HEK293 (cell line): ENCODE measurements at regions not wholly inside any gene's neighbourhood (a gene's known extent, or its start where the extent isn't known, plus 50 kb on each side); places are given as distances from the start of the nearest gene placed in this dataset.

Experiments used
- CTCF ChIA-PET: fragments of 350-600 bp; formaldehyde crosslinking; extraction: SDS; loops from one replicate; lab custom pipeline; 2021; ENCODE audit warnings: antibody characterized with exemption; lab: Yijun Ruan, JAX
- POLR2A ChIA-PET: fragments of 300-600 bp; formaldehyde crosslinking; extraction: SDS; loops from one replicate; lab custom pipeline; 2020; ENCODE audit warnings: antibody characterized with exemption, inconsistent platforms; lab: Yijun Ruan, JAX
- H3K27ac ChIP-seq: fragments of 200-500 bp; sonication (Bioruptor generic); 2 replicates; pipeline ENCODE4 v1.5.1; 2014; ENCODE audit warnings: low read depth, low read length, control low read depth, inconsistent platforms; ENCODE audit errors: extremely low read depth
- H3K36me3 ChIP-seq, 2 experiments: fragments of 200-500 bp in 1 of 2; sonication (Bioruptor generic) in 1 of 2; 1 replicate in 1 of 2; 2 replicates in 1 of 2; pipeline ENCODE4 v1.5.1; 2014 to 2017; ENCODE audit warnings: inconsistent platforms in 2 of 2, low read length in 2 of 2; ENCODE audit not compliant: control insufficient read depth in 2 of 2, insufficient read depth in 1 of 2
- H3K4me1 ChIP-seq: fragments of 200-500 bp; sonication (Bioruptor generic); 2 replicates; pipeline ENCODE4 v1.5.1; 2014; ENCODE audit warnings: mild to moderate bottlenecking, low read length, inconsistent platforms; ENCODE audit not compliant: control insufficient read depth, insufficient read depth
- H3K4me3 ChIP-seq: 2 replicates; pipeline ENCODE4 v1.5.1; 2011; ENCODE audit warnings: low read depth, mild to moderate bottlenecking, control low read depth, low read length, moderate library complexity
- H3K9me3 ChIP-seq: fragments of 200-500 bp; sonication (Bioruptor generic); 2 replicates; pipeline ENCODE4 v1.5.1; 2014; ENCODE audit warnings: low read depth, low read length, inconsistent platforms; ENCODE audit not compliant: control insufficient read depth, insufficient read depth
- BCL11A ChIP-seq: fragments of 450-650 bp; formaldehyde crosslinking; IDR thresholded peaks from 2 replicates; pipeline ENCODE4 v1.5.1; 2016; ENCODE audit warnings: low read depth, missing biosample characterization, missing genetic modification characterization
- ZNF211 ChIP-seq: fragments of 450-650 bp; formaldehyde crosslinking; IDR thresholded peaks from 2 replicates; pipeline ENCODE4 v1.5.1; 2016; ENCODE audit warnings: low read depth, missing biosample characterization, missing genetic modification characterization
- ZNF416 ChIP-seq: fragments of 450-650 bp; formaldehyde crosslinking; IDR thresholded peaks from 2 replicates; pipeline ENCODE4 v1.5.1; 2016; ENCODE audit warnings: missing biosample characterization, missing genetic modification characterization

- H3K9me3 ChIP-seq, result no peaks in the 10 kb centered on the region
- no peak overlapping the region for H3K4me3 ChIP-seq
- H3K27ac ChIP-seq, result no peak overlapping the region
- ChIA-PET CTCF (interaction anchor here (1.0 kb wide), 1 partner anchor 35 kb away, joined by 4 read pairs; no protein-coding TSS in a partner anchor), POLR2A (no interaction called here)
- no peaks in the 10 kb centered on the region for H3K4me1 ChIP-seq
- H3K36me3 ChIP-seq, result no peaks in the 10 kb centered on the region
- TF ChIP-seq ZNF416 (tag by site-specific recombination) (no peak), BCL11A (tag by site-specific recombination) (no peak), ZNF211 (no peak)
Measured at GRCh38 chr9:93392974-93393373, 58.5 kb upstream of the FAM120A start.
